ENCODE measurements at regions not wholly inside any gene's neighbourhood (a gene's known extent, or its start where the extent isn't known, plus 50 kb on each side); places are given as distances from the start of the nearest gene placed in this dataset.

DNA sequence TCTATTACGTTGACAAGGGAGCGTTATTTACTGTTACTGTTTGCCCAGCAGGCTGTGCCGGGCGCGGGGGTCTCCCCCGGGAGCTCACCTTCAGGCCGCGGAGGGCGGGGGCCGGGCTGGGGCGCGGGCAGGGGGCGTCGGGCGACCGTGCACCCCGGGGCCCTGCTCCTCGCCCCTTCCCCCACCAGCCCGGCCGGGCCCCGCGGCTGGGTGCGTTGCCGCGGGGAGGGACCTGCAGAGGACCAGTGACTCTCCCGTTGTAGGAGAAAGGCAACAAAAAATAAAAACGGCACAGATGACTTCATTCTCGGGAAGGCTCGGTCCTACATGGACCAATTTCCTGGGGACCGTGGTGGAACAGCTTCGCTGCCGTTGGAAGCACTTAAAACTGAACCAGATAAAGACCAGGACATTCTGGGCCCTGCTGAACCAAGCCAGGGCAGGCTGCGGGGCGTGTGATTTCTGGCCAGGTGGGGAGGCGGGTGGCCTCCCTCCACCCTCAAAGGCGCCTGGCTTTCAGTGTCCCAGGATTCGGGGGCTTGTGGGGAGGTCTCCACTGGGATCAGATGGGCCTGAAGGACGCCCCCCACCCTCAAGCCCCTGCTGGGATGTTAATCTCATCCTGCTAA, 57.4 kb downstream of the IGLL1 start:
- ATAC-seq (no peak), DNase-seq (no peak)
- H3K4me3 ChIP-seq, result no peak overlapping the region
- H3K27ac ChIP-seq, result peak overlapping the region; percentile 39 to 72 (median 60)
- no peak for TF ChIP-seq POLR2A (IDR thresholded peaks at IDR 0.05)
- TF ChIP-seq, protein P1, sequence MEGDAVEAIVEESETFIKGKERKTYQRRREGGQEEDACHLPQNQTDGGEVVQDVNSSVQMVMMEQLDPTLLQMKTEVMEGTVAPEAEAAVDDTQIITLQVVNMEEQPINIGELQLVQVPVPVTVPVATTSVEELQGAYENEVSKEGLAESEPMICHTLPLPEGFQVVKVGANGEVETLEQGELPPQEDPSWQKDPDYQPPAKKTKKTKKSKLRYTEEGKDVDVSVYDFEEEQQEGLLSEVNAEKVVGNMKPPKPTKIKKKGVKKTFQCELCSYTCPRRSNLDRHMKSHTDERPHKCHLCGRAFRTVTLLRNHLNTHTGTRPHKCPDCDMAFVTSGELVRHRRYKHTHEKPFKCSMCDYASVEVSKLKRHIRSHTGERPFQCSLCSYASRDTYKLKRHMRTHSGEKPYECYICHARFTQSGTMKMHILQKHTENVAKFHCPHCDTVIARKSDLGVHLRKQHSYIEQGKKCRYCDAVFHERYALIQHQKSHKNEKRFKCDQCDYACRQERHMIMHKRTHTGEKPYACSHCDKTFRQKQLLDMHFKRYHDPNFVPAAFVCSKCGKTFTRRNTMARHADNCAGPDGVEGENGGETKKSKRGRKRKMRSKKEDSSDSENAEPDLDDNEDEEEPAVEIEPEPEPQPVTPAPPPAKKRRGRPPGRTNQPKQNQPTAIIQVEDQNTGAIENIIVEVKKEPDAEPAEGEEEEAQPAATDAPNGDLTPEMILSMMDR (IDR thresholded peaks at IDR 0.05), result no peak
- intact Hi-C loops (cut with DNase I), result no loop called here
- H3K9me3 ChIP-seq, result no peaks in the 10 kb centered on the region
- WGBS (ENCODE audit: insufficient coverage, low coverage, low lambda C conversion rate, missing lambda C conversion rate), result 10% methylated on average over 12 of the region's 38 CpGs
- H3K4me1 ChIP-seq, result peaks cover 0 to 10% (median 2%) of the 10 kb centered on the region in 4 donors
- H3K27me3 ChIP-seq, result no peaks in the 10 kb centered on the region
- no peaks in the 10 kb centered on the region for H3K36me3 ChIP-seq

DNA sequence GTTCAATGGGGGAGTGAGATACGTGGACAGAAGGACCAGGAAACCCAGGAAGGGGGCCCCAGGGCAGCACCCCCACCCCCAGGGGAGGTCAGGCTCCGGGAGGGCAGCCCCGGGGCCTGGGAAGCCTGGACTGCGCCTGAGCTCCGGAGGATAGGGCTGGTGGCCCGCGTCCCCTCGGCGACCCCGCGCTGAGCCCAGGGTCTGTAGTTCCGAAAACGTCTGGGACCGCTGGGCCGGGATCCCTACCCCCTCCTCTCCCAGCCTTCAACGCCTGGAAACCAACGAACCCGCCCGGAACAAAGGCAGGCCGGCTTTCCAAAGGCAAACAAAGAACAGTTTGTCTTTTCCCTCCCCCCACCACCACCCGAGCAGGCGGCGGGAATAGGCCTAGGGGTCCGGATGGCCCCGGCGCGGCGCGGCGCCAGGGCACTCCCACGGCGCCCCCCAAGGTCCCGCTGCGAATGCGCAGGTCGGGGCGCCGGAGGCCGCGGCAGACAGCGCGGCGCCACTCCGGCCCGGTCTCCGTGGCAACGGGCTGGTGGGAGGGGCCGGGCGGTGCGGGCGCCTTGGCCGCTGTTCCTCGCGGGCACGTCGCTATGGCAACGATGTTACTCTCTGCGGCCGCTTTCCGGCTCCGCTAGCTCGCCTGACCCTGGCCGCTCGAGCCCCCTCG, 58.5 kb downstream of the IGLL1 start:
- Histone ChIP-seq H3K27me3 (no peaks in the 10 kb centered on the region), H3K9me3 (no peaks in the 10 kb centered on the region), H3K36me3 (no peaks in the 10 kb centered on the region), H3K4me3 (peak overlapping the region; percentile 42 to 56 (median 49)), H3K4me1 (peaks cover 0 to 10% (median 2%) of the 10 kb centered on the region in 4 donors), H3K27ac (peak overlapping the region; percentile 78 to 92 (median 78))
- ATAC-seq, result peak; percentile 92 to 97 (median 95)
- 0% methylated on average over 12 of the region's 65 CpGs for WGBS (ENCODE audit: insufficient coverage, low coverage, low lambda C conversion rate, missing lambda C conversion rate)
- peak; percentile 93 to 94 (median 94) for DNase-seq
- intact Hi-C loops (cut with DNase I), result no loop called here
- TF ChIP-seq, protein P1 (IDR thresholded peaks at IDR 0.05), result peak in 1 of 4 donors; percentile 3
- peak; percentile 13 for TF ChIP-seq POLR2A (IDR thresholded peaks at IDR 0.05)

DNA sequence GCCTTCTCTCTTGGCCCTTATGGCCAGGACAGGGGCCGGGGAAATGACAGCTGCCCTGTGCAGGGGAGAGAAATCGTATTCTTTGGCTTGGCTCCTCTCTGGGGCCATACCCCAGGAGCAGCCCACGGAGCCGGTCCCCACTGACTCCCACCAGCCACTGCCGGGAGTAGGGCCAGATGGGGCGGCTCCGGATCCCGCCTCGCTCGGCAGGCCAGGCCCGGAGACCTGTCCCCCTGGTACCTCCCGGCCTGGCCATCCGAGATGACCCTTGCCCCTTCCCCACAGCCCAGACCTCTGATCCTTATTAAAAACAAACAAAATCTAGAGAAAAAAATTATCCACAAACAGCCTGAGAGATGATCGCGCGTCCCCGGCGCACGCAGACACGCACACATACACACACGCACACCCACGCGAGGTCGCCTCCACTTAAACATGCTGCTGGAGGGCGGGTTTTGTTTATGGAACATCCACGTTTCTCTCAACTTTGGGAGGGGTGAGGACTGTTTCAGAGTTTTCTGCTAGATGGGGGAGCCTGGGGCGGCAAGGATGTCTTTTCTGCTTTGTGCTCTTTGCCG, 59.1 kb downstream of the IGLL1 start:
- peak in 1 of 3 donors; percentile 53 for DNase-seq

DNA sequence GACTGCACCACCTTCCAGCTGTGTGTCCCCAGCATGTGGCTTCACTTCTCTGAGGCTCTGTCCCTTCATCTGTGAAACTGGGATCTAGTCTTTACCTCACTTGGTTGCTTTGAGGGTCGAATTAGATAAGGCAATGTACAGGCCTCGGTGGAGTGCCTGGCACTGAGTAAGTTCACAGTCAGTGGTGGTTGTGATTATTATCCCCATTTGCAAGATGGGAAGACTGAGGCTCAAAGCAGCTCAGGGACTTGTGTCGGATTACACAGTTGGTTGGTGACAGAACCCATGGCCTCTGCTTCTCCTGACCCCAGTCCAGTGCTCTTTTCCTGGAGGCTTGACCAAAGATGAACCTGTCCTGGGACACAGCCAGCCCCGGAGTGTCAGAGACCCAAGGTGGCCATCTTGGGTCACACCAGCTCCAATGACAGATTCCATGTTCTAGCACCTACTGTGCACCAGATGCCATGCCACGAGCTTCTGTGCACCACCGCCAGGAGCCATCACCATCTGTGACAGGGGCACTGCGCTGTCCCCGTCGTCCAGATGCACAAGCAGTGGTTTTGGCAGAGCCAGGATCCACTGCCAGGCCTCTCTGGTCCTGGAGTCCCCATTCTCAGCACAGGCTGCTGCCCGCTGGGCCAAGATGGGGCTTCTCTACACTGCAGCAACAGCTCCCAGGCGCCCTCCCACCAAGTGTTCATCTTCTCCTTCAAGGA, 60.5 kb downstream of the IGLL1 start:
- no peak overlapping the region for H3K27ac ChIP-seq
- TF ChIP-seq, protein P1 (IDR thresholded peaks at IDR 0.05), result no peak
- TF ChIP-seq POLR2A (IDR thresholded peaks at IDR 0.05), result no peak
- no peaks in the 10 kb centered on the region for H3K27me3 ChIP-seq
- peaks cover 0 to 10% (median 2%) of the 10 kb centered on the region in 4 donors for H3K4me1 ChIP-seq
- peak in 1 of 3 donors; percentile 39 for DNase-seq
- 100% methylated on average over 1 of the region's 11 CpGs for WGBS (ENCODE audit: insufficient coverage, low coverage, low lambda C conversion rate, missing lambda C conversion rate)
- no peaks in the 10 kb centered on the region for H3K36me3 ChIP-seq
- H3K9me3 ChIP-seq, result no peaks in the 10 kb centered on the region
- ATAC-seq, result no peak
- intact Hi-C loops (cut with DNase I), result loop anchor here in 1 of 2 donors (10.0 kb wide), 1 partner anchor 115 kb away; no protein-coding TSS in a partner anchor
- no peak overlapping the region for H3K4me3 ChIP-seq

More for the DNA sequence above, 59.1 kb downstream of the IGLL1 start:
- TF ChIP-seq, protein P1 (IDR thresholded peaks at IDR 0.05), result no peak
- TF ChIP-seq POLR2A (IDR thresholded peaks at IDR 0.05), result no peak
- Histone ChIP-seq H3K4me3 (peak overlapping the region; percentile 42 to 56 (median 49)), H3K36me3 (no peaks in the 10 kb centered on the region), H3K9me3 (no peaks in the 10 kb centered on the region), H3K27ac (peak overlapping the region; percentile 78 to 92 (median 78)), H3K4me1 (peaks cover 0 to 10% (median 2%) of the 10 kb centered on the region in 4 donors), H3K27me3 (no peaks in the 10 kb centered on the region)
- 27% methylated on average over 17 of the region's 28 CpGs for WGBS (ENCODE audit: insufficient coverage, low coverage, low lambda C conversion rate, missing lambda C conversion rate)
- ATAC-seq, result peak; percentile 3 to 13 (median 4)
- intact Hi-C loops (cut with DNase I), result no loop called here

Measured in right lobe of liver (tissue), 6 donors.